Skeletal muscle satellite cell (primary cell): ENCODE measurements at regions not wholly inside any gene's neighbourhood (a gene's known extent, or its start where the extent isn't known, plus 50 kb on each side); places are given as distances from the start of the nearest gene placed in this dataset.

Experiments used
- H3K27me3 ChIP-seq: 2 replicates; pipeline ENCODE4 v1.7.0; 2013; ENCODE audit warnings: low read length; ENCODE audit not compliant: control insufficient read depth, insufficient read depth
- H3K36me3 ChIP-seq: 2 replicates; pipeline ENCODE4 v1.7.0; 2013; ENCODE audit warnings: mild to moderate bottlenecking, control low read depth, low read length; ENCODE audit not compliant: insufficient read depth
- H3K4me1 ChIP-seq: 2 replicates; pipeline ENCODE4 v1.7.0; 2013; ENCODE audit warnings: low read length; ENCODE audit not compliant: control insufficient read depth, insufficient read depth
- H3K4me2 ChIP-seq: 2 replicates; pipeline ENCODE4 v1.7.0; 2013; ENCODE audit warnings: mild to moderate bottlenecking, low read length
- H3K4me3 ChIP-seq: 2 replicates; pipeline ENCODE4 v1.7.0; 2013; ENCODE audit warnings: low read length
- H3K9ac ChIP-seq: 2 replicates; pipeline ENCODE4 v1.7.0; 2013; ENCODE audit warnings: mild to moderate bottlenecking, low read depth, low read length, moderate library complexity
- H3K9me3 ChIP-seq: replicated peaks from 2 replicates; pipeline ENCODE4 v1.7.0; 2013; ENCODE audit warnings: mild to moderate bottlenecking, control low read depth, low read length

GRCh38 chr6:169899481-169900145, 148.2 kb downstream of the ERMARD start:
- H3K9me3 ChIP-seq: peaks cover 9% of the 10 kb centered on the region
- H3K4me2 ChIP-seq: no peak overlapping the region
- no peak overlapping the region for H3K9ac ChIP-seq
- no peaks in the 10 kb centered on the region for H3K4me1 ChIP-seq
- no peak overlapping the region for H3K4me3 ChIP-seq
- H3K36me3 ChIP-seq: no peaks in the 10 kb centered on the region
- H3K27me3 ChIP-seq: no peaks in the 10 kb centered on the region

GRCh38 chr6:169898788-169899480, 147.5 kb downstream of the ERMARD start:
- no peak overlapping the region for H3K4me3 ChIP-seq
- H3K9ac ChIP-seq: no peak overlapping the region
- H3K9me3 ChIP-seq: peaks cover 14% of the 10 kb centered on the region
- H3K4me2 ChIP-seq: no peak overlapping the region
- no peaks in the 10 kb centered on the region for H3K36me3 ChIP-seq
- H3K27me3 ChIP-seq: no peaks in the 10 kb centered on the region
- H3K4me1 ChIP-seq: no peaks in the 10 kb centered on the region

DNA sequence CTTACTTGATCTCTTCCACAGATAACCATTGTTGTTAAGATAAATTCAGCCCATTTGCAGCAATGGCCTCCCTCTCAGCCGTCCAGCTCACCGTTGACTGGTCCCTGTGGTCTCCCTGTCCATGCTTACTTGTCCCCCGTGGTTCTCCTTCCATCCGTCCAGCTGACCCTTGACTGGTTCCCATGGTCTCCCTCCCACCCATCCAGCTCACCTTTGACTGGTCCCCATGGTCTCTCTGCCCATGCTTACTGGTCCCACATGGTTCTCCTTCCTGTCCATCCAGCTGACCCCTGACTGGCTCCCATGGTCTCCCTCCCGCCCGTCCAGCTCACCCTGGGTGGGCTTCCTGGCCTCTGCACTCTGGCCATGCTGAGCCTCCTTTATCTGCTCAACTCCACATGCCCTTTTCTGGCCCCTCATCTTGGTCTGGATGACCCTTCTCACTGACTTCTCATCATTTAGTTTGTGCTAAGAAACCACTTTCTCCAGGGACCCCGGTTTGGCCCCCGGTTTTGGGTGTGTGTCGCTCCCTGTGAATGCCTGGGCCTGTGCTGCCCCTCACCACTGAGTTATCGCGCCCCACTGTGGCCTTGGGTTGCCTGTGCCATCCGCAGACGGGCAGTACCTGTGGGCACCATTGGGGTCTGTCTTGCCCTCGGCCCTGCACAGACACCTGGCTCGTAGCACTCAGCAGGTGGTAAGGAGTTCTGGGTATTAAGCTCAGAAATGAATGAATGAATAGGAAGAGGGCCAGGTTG, 146.4 kb downstream of the ERMARD start:
- Histone ChIP-seq H3K36me3 (no peaks in the 10 kb centered on the region), H3K27me3 (no peaks in the 10 kb centered on the region), H3K4me1 (no peaks in the 10 kb centered on the region), H3K9me3 (peaks cover 16% of the 10 kb centered on the region), H3K9ac (no peak overlapping the region), H3K4me3 (no peak overlapping the region), H3K4me2 (no peak overlapping the region)

DNA sequence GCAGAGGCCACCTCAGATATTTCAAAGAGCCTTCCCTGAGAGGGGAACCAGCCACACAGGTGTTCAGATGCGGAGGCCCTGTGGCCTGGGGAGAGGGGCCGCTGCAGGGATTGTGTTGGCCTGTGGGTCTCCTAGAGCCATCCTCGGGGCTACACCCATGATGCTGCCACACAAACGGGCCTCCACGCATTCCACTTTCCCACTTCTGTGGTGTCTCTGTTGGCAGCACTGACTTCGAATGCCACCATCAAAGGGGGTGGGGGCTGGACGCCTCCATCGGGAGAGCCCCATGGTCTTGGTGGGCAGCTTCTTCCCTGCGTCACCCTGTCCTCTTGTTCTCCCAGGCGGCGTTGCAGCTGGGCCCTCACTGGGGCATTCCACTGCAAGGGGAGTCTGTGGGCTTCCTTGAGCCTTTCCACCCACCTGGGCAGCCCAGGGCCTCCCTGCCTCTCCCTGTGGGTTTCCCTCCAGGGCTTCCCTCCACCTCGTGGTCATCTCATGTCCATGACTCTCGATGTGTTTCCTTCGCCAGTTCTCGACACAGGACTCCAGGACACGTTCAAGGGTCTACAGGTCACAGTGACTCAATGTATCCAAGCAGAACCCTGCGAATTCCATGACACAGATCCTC, 145.5 kb downstream of the ERMARD start:
- Histone ChIP-seq H3K4me2 (no peak overlapping the region), H3K27me3 (no peaks in the 10 kb centered on the region), H3K4me3 (no peak overlapping the region), H3K9ac (no peak overlapping the region), H3K9me3 (peaks cover 16% of the 10 kb centered on the region), H3K4me1 (no peaks in the 10 kb centered on the region), H3K36me3 (no peaks in the 10 kb centered on the region)

- Histone ChIP-seq H3K36me3 (no peaks in the 10 kb centered on the region), H3K4me3 (no peak overlapping the region), H3K4me1 (no peaks in the 10 kb centered on the region), H3K9me3 (peaks cover 16% of the 10 kb centered on the region), H3K4me2 (no peak overlapping the region), H3K27me3 (no peaks in the 10 kb centered on the region), H3K9ac (no peak overlapping the region)
These were observed 144.7 kb downstream of the ERMARD start for GRCh38 chr6:169895926-169896761.

DNA sequence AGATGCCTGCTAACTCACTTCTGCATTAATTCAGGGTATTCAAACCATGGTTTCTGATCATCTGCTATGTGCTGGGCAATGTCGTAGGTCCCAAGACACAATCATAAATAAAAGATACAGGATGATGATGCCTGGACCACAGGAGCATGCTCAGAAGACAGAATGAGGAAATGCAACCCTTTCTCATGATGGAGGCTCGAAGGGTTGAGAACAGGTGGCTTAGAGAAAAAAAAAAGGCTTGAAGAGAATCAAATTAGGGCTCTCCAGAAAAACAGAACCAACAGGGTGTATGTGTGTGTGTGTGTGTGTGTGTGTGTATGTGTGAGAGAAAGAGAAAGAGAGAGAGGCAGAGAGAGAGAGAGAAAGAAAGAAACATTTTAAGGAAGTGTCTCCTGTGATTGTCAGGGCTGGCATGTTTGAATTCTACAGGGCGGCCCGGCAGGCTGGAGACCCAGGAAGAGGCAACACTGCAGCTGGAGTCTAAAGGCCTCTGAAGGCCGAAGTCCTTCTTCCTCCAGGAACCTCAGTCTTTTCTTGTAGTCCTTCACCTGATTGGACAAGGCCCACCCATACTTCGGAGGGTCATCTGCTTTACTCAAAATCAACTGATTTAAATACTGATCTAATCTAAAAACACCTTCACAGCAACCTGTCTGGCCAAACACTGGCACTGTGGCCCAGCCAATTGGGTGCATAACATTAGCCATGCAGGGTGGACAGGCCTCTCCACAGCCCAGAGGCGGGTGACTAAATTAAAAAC, 143.8 kb downstream of the ERMARD start:
- no peaks in the 10 kb centered on the region for H3K4me1 ChIP-seq
- peaks cover 16% of the 10 kb centered on the region for H3K9me3 ChIP-seq
- H3K27me3 ChIP-seq: no peaks in the 10 kb centered on the region
- H3K9ac ChIP-seq: no peak overlapping the region
- H3K4me2 ChIP-seq: no peak overlapping the region
- H3K4me3 ChIP-seq: no peak overlapping the region
- no peaks in the 10 kb centered on the region for H3K36me3 ChIP-seq

- Histone ChIP-seq H3K4me1 (no peaks in the 10 kb centered on the region), H3K9ac (no peak overlapping the region), H3K9me3 (peaks cover 16% of the 10 kb centered on the region), H3K4me2 (no peak overlapping the region), H3K36me3 (no peaks in the 10 kb centered on the region), H3K4me3 (no peak overlapping the region), H3K27me3 (no peaks in the 10 kb centered on the region)
These were observed 143.0 kb downstream of the ERMARD start for GRCh38 chr6:169894377-169894960.

- Histone ChIP-seq H3K9me3 (peaks cover 16% of the 10 kb centered on the region), H3K4me3 (no peak overlapping the region), H3K4me1 (no peaks in the 10 kb centered on the region), H3K36me3 (no peaks in the 10 kb centered on the region), H3K4me2 (no peak overlapping the region), H3K27me3 (no peaks in the 10 kb centered on the region), H3K9ac (no peak overlapping the region)
These were observed 142.2 kb downstream of the ERMARD start for GRCh38 chr6:169893624-169894023.

GRCh38 chr6:169891846-169892245, 140.4 kb downstream of the ERMARD start:
- Histone ChIP-seq H3K9ac (no peak overlapping the region), H3K4me3 (no peak overlapping the region), H3K4me1 (no peaks in the 10 kb centered on the region), H3K9me3 (peaks cover 11% of the 10 kb centered on the region), H3K27me3 (no peaks in the 10 kb centered on the region), H3K4me2 (no peak overlapping the region), H3K36me3 (no peaks in the 10 kb centered on the region)

GRCh38 chr6:169891421-169891820, 140.0 kb downstream of the ERMARD start:
- Histone ChIP-seq H3K36me3 (no peaks in the 10 kb centered on the region), H3K4me1 (no peaks in the 10 kb centered on the region), H3K27me3 (no peaks in the 10 kb centered on the region), H3K9me3 (peaks cover 11% of the 10 kb centered on the region), H3K9ac (no peak overlapping the region), H3K4me3 (no peak overlapping the region), H3K4me2 (no peak overlapping the region)
